ENCODE measurements at regions not wholly inside any gene's neighbourhood (a gene's known extent, or its start where the extent isn't known, plus 50 kb on each side); places are given as distances from the start of the nearest gene placed in this dataset.

DNA sequence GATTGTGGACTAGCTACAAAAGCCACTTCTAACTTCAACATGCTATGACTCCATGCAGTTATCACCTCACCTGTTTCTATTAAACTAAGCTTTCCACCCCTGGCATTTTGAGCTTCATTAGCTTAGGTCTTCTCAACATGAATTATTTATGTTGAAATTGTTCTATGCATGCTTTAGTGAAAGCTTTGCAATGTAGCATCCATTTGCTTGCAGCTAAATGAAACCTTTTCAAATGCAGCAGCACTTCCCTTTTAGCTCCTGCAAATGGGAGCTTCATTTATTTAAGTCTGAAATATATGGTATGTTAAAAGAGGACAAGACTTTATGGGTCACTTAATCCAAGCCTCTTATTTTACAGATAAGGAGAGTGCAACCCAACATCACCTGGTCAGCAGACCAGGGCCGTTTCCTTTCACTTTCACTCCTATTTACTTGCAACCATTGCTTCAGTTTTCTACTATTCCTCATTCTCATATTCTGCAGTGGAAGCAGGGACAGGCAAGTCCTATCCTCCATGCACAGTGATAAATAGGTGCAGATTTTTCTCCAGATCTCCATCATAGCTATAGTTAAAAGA, 56.4 kb upstream of the SAMSN1 start:
- no peak for DNase-seq

DNA sequence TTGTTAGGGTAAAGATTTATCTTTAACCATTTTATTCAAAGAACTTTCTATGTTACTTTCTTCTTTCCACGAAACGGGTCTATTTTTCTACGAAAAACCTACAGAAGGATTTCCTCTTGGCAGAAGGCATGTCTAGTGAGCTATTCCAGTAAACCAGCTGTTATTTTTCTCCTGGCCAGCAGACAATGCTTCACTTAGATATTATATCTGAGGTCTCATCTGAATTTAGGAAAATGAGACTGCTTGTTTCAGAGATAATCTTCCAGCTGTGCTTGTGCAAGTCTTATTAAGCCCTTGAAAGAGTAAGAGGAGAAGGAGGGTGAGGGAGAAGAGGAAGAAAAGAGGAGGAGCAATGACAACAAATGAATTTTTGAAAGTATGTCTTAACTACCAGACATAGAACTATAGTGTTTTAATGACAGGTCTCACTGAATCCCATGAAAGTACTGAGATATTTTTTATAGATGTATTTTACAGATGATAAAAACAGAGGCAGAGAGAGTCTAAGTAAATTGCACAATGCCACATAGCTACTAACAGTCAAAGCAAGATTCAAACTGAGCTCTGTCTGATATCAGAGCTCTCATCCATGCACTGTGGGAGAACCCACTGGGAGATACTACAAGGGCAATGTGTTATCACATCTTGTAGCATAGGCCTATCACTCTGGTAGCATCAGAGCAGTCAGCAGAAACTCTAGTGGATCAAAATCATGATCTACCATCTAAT, 54.6 kb upstream of the SAMSN1 start:
- DNase-seq, result no peak

GRCh38 chr21:14598065-14598464, 52.0 kb upstream of the SAMSN1 start:
- DNase-seq, result no peak

Measured in NCI-H526 treated with DMSO at 0.1 percent for 48 hours (cell line).